ENCODE measurements at regions not wholly inside any gene's neighbourhood (a gene's known extent, or its start where the extent isn't known, plus 50 kb on each side); places are given as distances from the start of the nearest gene placed in this dataset.
"Not testable (repeated sequence)": the region's sequence is repeated elsewhere in the genome, so short reads cannot be mapped to it uniquely, and the experiment has no call there.

GRCh38 chr11:25625094-25625493 is 706.8 kb upstream of the ANO3 start:
- no peak for DNase-seq
- no peak overlapping the region for H3K27ac ChIP-seq (ENCODE audit: insufficient read depth, low read length, poor library complexity, severe bottlenecking)

GRCh38 chr11:25628030-25628429 is 703.9 kb upstream of the ANO3 start:
- no peaks in the 10 kb centered on the region for H3K27me3 ChIP-seq (replicated peaks; ENCODE audit: control insufficient read depth, insufficient read depth, low read length, poor library complexity, severe bottlenecking)
- H3K4me1 ChIP-seq (ENCODE audit: control insufficient read depth, insufficient read depth, low read length, poor library complexity, severe bottlenecking) = no peaks in the 10 kb centered on the region
- no peaks in the 10 kb centered on the region for H3K9me3 ChIP-seq (ENCODE audit: control insufficient read depth, low read length)
- no peak for DNase-seq
- no peaks in the 10 kb centered on the region for H3K36me3 ChIP-seq (ENCODE audit: control insufficient read depth, insufficient read depth, low read length)
- H3K4me3 ChIP-seq (ENCODE audit: insufficient read depth, low read depth, low read length, poor library complexity, severe bottlenecking) = no peak overlapping the region
- no peak overlapping the region for H3K27ac ChIP-seq (ENCODE audit: insufficient read depth, low read length, poor library complexity, severe bottlenecking)

More at GRCh38 chr11:25625094-25625493, 706.8 kb upstream of the ANO3 start:
- no peaks in the 10 kb centered on the region for H3K36me3 ChIP-seq (ENCODE audit: control insufficient read depth, insufficient read depth, low read length)
- no peaks in the 10 kb centered on the region for H3K4me1 ChIP-seq (ENCODE audit: control insufficient read depth, insufficient read depth, low read length, poor library complexity, severe bottlenecking)
- no peak overlapping the region for H3K4me3 ChIP-seq (ENCODE audit: insufficient read depth, low read depth, low read length, poor library complexity, severe bottlenecking)
- no peaks in the 10 kb centered on the region for H3K9me3 ChIP-seq (ENCODE audit: control insufficient read depth, low read length)
- no peaks in the 10 kb centered on the region for H3K27me3 ChIP-seq (replicated peaks; ENCODE audit: control insufficient read depth, insufficient read depth, low read length, poor library complexity, severe bottlenecking)

GRCh38 chr11:25633230-25633629 is 698.7 kb upstream of the ANO3 start:
- H3K4me3 ChIP-seq (ENCODE audit: insufficient read depth, low read depth, low read length, poor library complexity, severe bottlenecking) = no peak overlapping the region
- H3K9me3 ChIP-seq (ENCODE audit: control insufficient read depth, low read length) = no peaks in the 10 kb centered on the region
- DNase-seq = no peak
- H3K4me1 ChIP-seq (ENCODE audit: control insufficient read depth, insufficient read depth, low read length, poor library complexity, severe bottlenecking) = no peaks in the 10 kb centered on the region
- no peaks in the 10 kb centered on the region for H3K36me3 ChIP-seq (ENCODE audit: control insufficient read depth, insufficient read depth, low read length)
- H3K27ac ChIP-seq (ENCODE audit: insufficient read depth, low read length, poor library complexity, severe bottlenecking) = no peak overlapping the region
- no peaks in the 10 kb centered on the region for H3K27me3 ChIP-seq (replicated peaks; ENCODE audit: control insufficient read depth, insufficient read depth, low read length, poor library complexity, severe bottlenecking)

GRCh38 chr11:25649220-25649619 is 682.7 kb upstream of the ANO3 start:
- H3K27ac ChIP-seq (ENCODE audit: insufficient read depth, low read length, poor library complexity, severe bottlenecking); H3K4me1 ChIP-seq (ENCODE audit: control insufficient read depth, insufficient read depth, low read length, poor library complexity, severe bottlenecking); H3K36me3 ChIP-seq (ENCODE audit: control insufficient read depth, insufficient read depth, low read length); H3K27me3 ChIP-seq (replicated peaks; ENCODE audit: control insufficient read depth, insufficient read depth, low read length, poor library complexity, severe bottlenecking); H3K9me3 ChIP-seq (ENCODE audit: control insufficient read depth, low read length); DNase-seq; H3K4me3 ChIP-seq (ENCODE audit: insufficient read depth, low read depth, low read length, poor library complexity, severe bottlenecking): not testable (repeated sequence)

- Histone ChIP-seq H3K4me3 (ENCODE audit: insufficient read depth, low read depth, low read length, poor library complexity, severe bottlenecking) (no peak overlapping the region), H3K9me3 (ENCODE audit: control insufficient read depth, low read length) (no peaks in the 10 kb centered on the region), H3K27ac (ENCODE audit: insufficient read depth, low read length, poor library complexity, severe bottlenecking) (no peak overlapping the region), H3K36me3 (ENCODE audit: control insufficient read depth, insufficient read depth, low read length) (no peaks in the 10 kb centered on the region), H3K4me1 (ENCODE audit: control insufficient read depth, insufficient read depth, low read length, poor library complexity, severe bottlenecking) (no peaks in the 10 kb centered on the region), H3K27me3 (replicated peaks; ENCODE audit: control insufficient read depth, insufficient read depth, low read length, poor library complexity, severe bottlenecking) (no peaks in the 10 kb centered on the region)
- DNase-seq = no peak
These were observed 681.6 kb upstream of the ANO3 start for GRCh38 chr11:25650319-25650718.

GRCh38 chr11:25655636-25656035 is 676.3 kb upstream of the ANO3 start:
- Histone ChIP-seq H3K27me3 (replicated peaks; ENCODE audit: control insufficient read depth, insufficient read depth, low read length, poor library complexity, severe bottlenecking) (no peaks in the 10 kb centered on the region), H3K4me3 (ENCODE audit: insufficient read depth, low read depth, low read length, poor library complexity, severe bottlenecking) (no peak overlapping the region), H3K9me3 (ENCODE audit: control insufficient read depth, low read length) (no peaks in the 10 kb centered on the region)

GRCh38 chr11:25658916-25659315 is 673.0 kb upstream of the ANO3 start:
- DNase-seq = no peak
- H3K4me3 ChIP-seq (ENCODE audit: insufficient read depth, low read depth, low read length, poor library complexity, severe bottlenecking) = no peak overlapping the region
- no peaks in the 10 kb centered on the region for H3K36me3 ChIP-seq (ENCODE audit: control insufficient read depth, insufficient read depth, low read length)
- H3K27me3 ChIP-seq (replicated peaks; ENCODE audit: control insufficient read depth, insufficient read depth, low read length, poor library complexity, severe bottlenecking) = no peaks in the 10 kb centered on the region
- no peaks in the 10 kb centered on the region for H3K9me3 ChIP-seq (ENCODE audit: control insufficient read depth, low read length)
- no peaks in the 10 kb centered on the region for H3K4me1 ChIP-seq (ENCODE audit: control insufficient read depth, insufficient read depth, low read length, poor library complexity, severe bottlenecking)
- no peak overlapping the region for H3K27ac ChIP-seq (ENCODE audit: insufficient read depth, low read length, poor library complexity, severe bottlenecking)

More at GRCh38 chr11:25655636-25656035, 676.3 kb upstream of the ANO3 start:
- H3K36me3 ChIP-seq (ENCODE audit: control insufficient read depth, insufficient read depth, low read length) = no peaks in the 10 kb centered on the region
- no peak for DNase-seq
- no peak overlapping the region for H3K27ac ChIP-seq (ENCODE audit: insufficient read depth, low read length, poor library complexity, severe bottlenecking)
- no peaks in the 10 kb centered on the region for H3K4me1 ChIP-seq (ENCODE audit: control insufficient read depth, insufficient read depth, low read length, poor library complexity, severe bottlenecking)

GRCh38 chr11:25659706-25660105 is 672.2 kb upstream of the ANO3 start:
- Histone ChIP-seq H3K36me3 (ENCODE audit: control insufficient read depth, insufficient read depth, low read length) (no peaks in the 10 kb centered on the region), H3K9me3 (ENCODE audit: control insufficient read depth, low read length) (no peaks in the 10 kb centered on the region), H3K4me1 (ENCODE audit: control insufficient read depth, insufficient read depth, low read length, poor library complexity, severe bottlenecking) (no peaks in the 10 kb centered on the region), H3K27ac (ENCODE audit: insufficient read depth, low read length, poor library complexity, severe bottlenecking) (no peak overlapping the region), H3K4me3 (ENCODE audit: insufficient read depth, low read depth, low read length, poor library complexity, severe bottlenecking) (no peak overlapping the region), H3K27me3 (replicated peaks; ENCODE audit: control insufficient read depth, insufficient read depth, low read length, poor library complexity, severe bottlenecking) (no peaks in the 10 kb centered on the region)
- no peak for DNase-seq

GRCh38 chr11:25667871-25668270 is 664.1 kb upstream of the ANO3 start:
- no peaks in the 10 kb centered on the region for H3K36me3 ChIP-seq (ENCODE audit: control insufficient read depth, insufficient read depth, low read length)
- H3K4me1 ChIP-seq (ENCODE audit: control insufficient read depth, insufficient read depth, low read length, poor library complexity, severe bottlenecking) = no peaks in the 10 kb centered on the region
- no peaks in the 10 kb centered on the region for H3K9me3 ChIP-seq (ENCODE audit: control insufficient read depth, low read length)
- DNase-seq = no peak
- H3K4me3 ChIP-seq (ENCODE audit: insufficient read depth, low read depth, low read length, poor library complexity, severe bottlenecking) = no peak overlapping the region
- H3K27ac ChIP-seq (ENCODE audit: insufficient read depth, low read length, poor library complexity, severe bottlenecking) = no peak overlapping the region
- no peaks in the 10 kb centered on the region for H3K27me3 ChIP-seq (replicated peaks; ENCODE audit: control insufficient read depth, insufficient read depth, low read length, poor library complexity, severe bottlenecking)

GRCh38 chr11:25691959-25692358 is 640.0 kb upstream of the ANO3 start:
- no peak overlapping the region for H3K27ac ChIP-seq (ENCODE audit: insufficient read depth, low read length, poor library complexity, severe bottlenecking)
- no peaks in the 10 kb centered on the region for H3K27me3 ChIP-seq (replicated peaks; ENCODE audit: control insufficient read depth, insufficient read depth, low read length, poor library complexity, severe bottlenecking)
- no peaks in the 10 kb centered on the region for H3K36me3 ChIP-seq (ENCODE audit: control insufficient read depth, insufficient read depth, low read length)
- no peaks in the 10 kb centered on the region for H3K4me1 ChIP-seq (ENCODE audit: control insufficient read depth, insufficient read depth, low read length, poor library complexity, severe bottlenecking)
- no peak for DNase-seq
- no peak overlapping the region for H3K4me3 ChIP-seq (ENCODE audit: insufficient read depth, low read depth, low read length, poor library complexity, severe bottlenecking)
- no peaks in the 10 kb centered on the region for H3K9me3 ChIP-seq (ENCODE audit: control insufficient read depth, low read length)

- Histone ChIP-seq H3K36me3 (ENCODE audit: control insufficient read depth, insufficient read depth, low read length) (no peaks in the 10 kb centered on the region), H3K4me3 (ENCODE audit: insufficient read depth, low read depth, low read length, poor library complexity, severe bottlenecking) (no peak overlapping the region), H3K4me1 (ENCODE audit: control insufficient read depth, insufficient read depth, low read length, poor library complexity, severe bottlenecking) (no peaks in the 10 kb centered on the region), H3K27ac (ENCODE audit: insufficient read depth, low read length, poor library complexity, severe bottlenecking) (no peak overlapping the region), H3K9me3 (ENCODE audit: control insufficient read depth, low read length) (no peaks in the 10 kb centered on the region), H3K27me3 (replicated peaks; ENCODE audit: control insufficient read depth, insufficient read depth, low read length, poor library complexity, severe bottlenecking) (no peaks in the 10 kb centered on the region)
- no peak for DNase-seq
These were observed 629.5 kb upstream of the ANO3 start for GRCh38 chr11:25702417-25702816.

Data from effector memory CD4-positive, alpha-beta T cell (primary cell).